C4-2B (cell line): ENCODE measurements at regions not wholly inside any gene's neighbourhood (a gene's known extent, or its start where the extent isn't known, plus 50 kb on each side); places are given as distances from the start of the nearest gene placed in this dataset.

ENCODE experiments used
- CTCF ChIP-seq: fragments of 450-650 bp; conservative IDR thresholded peaks from 2 replicates; pipeline ENCODE4 v1.5.1; 2017; ENCODE audit warnings: mild to moderate bottlenecking
- ZFX ChIP-seq: fragments of 450-650 bp; IDR thresholded peaks from 2 replicates; pipeline ENCODE4 v1.6.1; 2017

- TF ChIP-seq CTCF (no peak), ZFX (no peak)
These were observed 400.4 kb upstream of the PODXL start for GRCh38 chr7:131956864-131957263.
